BJ (cell line): ENCODE measurements at regions not wholly inside any gene's neighbourhood (a gene's known extent, or its start where the extent isn't known, plus 50 kb on each side); places are given as distances from the start of the nearest gene placed in this dataset.

Source experiments
- CTCF ChIA-PET: fragments of 350-600 bp; formaldehyde crosslinking; extraction: SDS; loops from one replicate; lab custom pipeline; 2021; ENCODE audit warnings: antibody characterized with exemption, inconsistent platforms; lab: Yijun Ruan, JAX
- POLR2A ChIA-PET: fragments of 300-600 bp; sonication (Branson Sonifier 250); formaldehyde crosslinking; extraction: SDS; loops from one replicate; lab custom pipeline; 2021; ENCODE audit warnings: antibody characterized with exemption; lab: Charles Lee
- DNase-seq: peaks from one replicate; pipeline ENCODE4 v3.0.0-alpha.2; 2011; ENCODE audit warnings: low read depth
- H3K27me3 ChIP-seq: 2 replicates; pipeline ENCODE4 v1.6.0; 2011; ENCODE audit warnings: low read length; ENCODE audit not compliant: control insufficient read depth, insufficient read depth
- H3K36me3 ChIP-seq: 2 replicates; pipeline ENCODE4 v1.5.1; 2011; ENCODE audit warnings: low read length; ENCODE audit not compliant: control insufficient read depth, insufficient read depth
- H3K4me3 ChIP-seq: 2 replicates; pipeline ENCODE4 v1.5.1; 2011; ENCODE audit warnings: low read depth, mild to moderate bottlenecking, control low read depth, low read length
- TF ChIP-seq, protein P1 (sequence below): IDR thresholded peaks from 2 replicates; pipeline ENCODE4 v1.5.1; 2011; ENCODE audit warnings: low read depth, mild to moderate bottlenecking, control low read depth, inconsistent platforms, low read length, moderate library complexity; ENCODE audit not compliant: insufficient read depth

DNA sequence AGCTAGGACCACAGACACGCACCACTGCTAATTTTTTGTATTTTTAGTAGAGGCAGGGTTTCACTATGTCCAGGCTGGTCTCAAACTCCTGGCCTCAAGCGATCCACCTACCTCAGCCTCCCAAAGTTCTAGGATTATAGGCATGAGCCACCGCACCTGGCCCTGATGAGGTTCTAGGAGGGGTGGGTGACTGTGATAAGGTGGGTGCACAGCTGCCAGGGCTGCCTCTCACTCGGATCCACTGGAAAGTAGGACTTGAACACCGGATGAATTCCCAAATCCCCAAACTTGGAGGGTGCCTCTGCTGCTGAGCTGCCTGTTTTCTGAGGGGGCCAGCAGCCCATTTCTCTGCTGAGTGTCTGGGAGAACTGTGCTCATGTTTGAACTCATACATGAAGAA is 68.2 kb upstream of the PARP1 start:
- DNase-seq, result no peak
- Histone ChIP-seq H3K36me3 (no peaks in the 10 kb centered on the region), H3K27me3 (peaks cover 8% of the 10 kb centered on the region), H3K4me3 (no peak overlapping the region)
- TF ChIP-seq, protein P1, sequence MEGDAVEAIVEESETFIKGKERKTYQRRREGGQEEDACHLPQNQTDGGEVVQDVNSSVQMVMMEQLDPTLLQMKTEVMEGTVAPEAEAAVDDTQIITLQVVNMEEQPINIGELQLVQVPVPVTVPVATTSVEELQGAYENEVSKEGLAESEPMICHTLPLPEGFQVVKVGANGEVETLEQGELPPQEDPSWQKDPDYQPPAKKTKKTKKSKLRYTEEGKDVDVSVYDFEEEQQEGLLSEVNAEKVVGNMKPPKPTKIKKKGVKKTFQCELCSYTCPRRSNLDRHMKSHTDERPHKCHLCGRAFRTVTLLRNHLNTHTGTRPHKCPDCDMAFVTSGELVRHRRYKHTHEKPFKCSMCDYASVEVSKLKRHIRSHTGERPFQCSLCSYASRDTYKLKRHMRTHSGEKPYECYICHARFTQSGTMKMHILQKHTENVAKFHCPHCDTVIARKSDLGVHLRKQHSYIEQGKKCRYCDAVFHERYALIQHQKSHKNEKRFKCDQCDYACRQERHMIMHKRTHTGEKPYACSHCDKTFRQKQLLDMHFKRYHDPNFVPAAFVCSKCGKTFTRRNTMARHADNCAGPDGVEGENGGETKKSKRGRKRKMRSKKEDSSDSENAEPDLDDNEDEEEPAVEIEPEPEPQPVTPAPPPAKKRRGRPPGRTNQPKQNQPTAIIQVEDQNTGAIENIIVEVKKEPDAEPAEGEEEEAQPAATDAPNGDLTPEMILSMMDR, result no peak
- ChIA-PET CTCF (no interaction called here), POLR2A (no interaction called here)

GRCh38 chr1:226476648-226477319 is 68.9 kb upstream of the PARP1 start:
- ChIA-PET POLR2A (no interaction called here), CTCF (no interaction called here)
- Histone ChIP-seq H3K4me3 (no peak overlapping the region), H3K36me3 (no peaks in the 10 kb centered on the region), H3K27me3 (peaks cover 13% of the 10 kb centered on the region)
- TF ChIP-seq, protein P1, result no peak
- DNase-seq, result no peak

- no peaks in the 10 kb centered on the region for H3K36me3 ChIP-seq
- H3K4me3 ChIP-seq, result no peak overlapping the region
- H3K27me3 ChIP-seq, result peaks cover 12% of the 10 kb centered on the region
- TF ChIP-seq, protein P1, result no peak
- DNase-seq, result no peak
- ChIA-PET CTCF (no interaction called here), POLR2A (no interaction called here)
These were observed 69.1 kb upstream of the STUM start for GRCh38 chr1:226479474-226479873.

GRCh38 chr1:226480461-226480860 is 68.1 kb upstream of the STUM start:
- ChIA-PET CTCF (no interaction called here), POLR2A (no interaction called here)
- TF ChIP-seq, protein P1, result no peak
- Histone ChIP-seq H3K27me3 (peaks cover 13% of the 10 kb centered on the region), H3K4me3 (no peak overlapping the region), H3K36me3 (no peaks in the 10 kb centered on the region)
- DNase-seq, result no peak

DNA sequence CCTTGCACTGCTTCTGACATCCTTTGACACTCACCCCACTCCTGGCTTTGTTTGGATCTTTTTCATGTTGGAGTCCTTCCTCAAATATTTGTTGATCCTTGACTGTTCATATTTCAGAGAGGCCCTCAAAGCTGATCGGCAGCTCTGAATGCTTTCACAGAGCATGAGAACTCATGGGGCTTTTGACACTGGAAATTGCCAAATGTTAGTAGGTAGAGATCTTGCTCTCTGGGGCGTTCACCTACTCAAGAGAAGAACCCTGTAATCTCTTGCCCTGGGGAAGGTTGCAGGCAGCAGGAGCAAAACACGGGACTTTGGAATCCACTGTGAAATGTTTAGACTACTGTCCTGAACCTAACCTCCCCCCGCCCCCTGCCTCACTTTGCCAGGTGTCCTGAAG is 67.4 kb upstream of the STUM start:
- DNase-seq, result no peak
- CTCF ChIA-PET, result no interaction called here
- peaks cover 13% of the 10 kb centered on the region for H3K27me3 ChIP-seq
- H3K4me3 ChIP-seq, result no peak overlapping the region
- H3K36me3 ChIP-seq, result no peaks in the 10 kb centered on the region
- POLR2A ChIA-PET, result no interaction called here
- TF ChIP-seq, protein P1, result no peak
